GM19025 (cell line): ENCODE measurements at regions not wholly inside any gene's neighbourhood (a gene's known extent, or its start where the extent isn't known, plus 50 kb on each side); places are given as distances from the start of the nearest gene placed in this dataset.
"Not testable (repeated sequence)": the region's sequence is repeated elsewhere in the genome, so short reads cannot be mapped to it uniquely, and the experiment has no call there.

Experiments
- ATAC-seq: cut with Tn5 transposase; IDR thresholded peaks from one replicate; pipeline ENCODE4 v1.9.1; 2021; ENCODE audit warnings: mild to moderate bottlenecking, low read depth, moderate library complexity; ENCODE audit not compliant: unreplicated experiment

- ATAC-seq, result no peak
These were observed 391.1 kb downstream of the KCNJ2 start for GRCh38 chr17:70560471-70560870.

GRCh38 chr17:70562137-70562536 is 392.8 kb downstream of the KCNJ2 start:
- ATAC-seq, result no peak

- ATAC-seq, result no peak
These were observed 394.0 kb downstream of the KCNJ2 start for GRCh38 chr17:70563281-70563820.

GRCh38 chr17:70564006-70564620 is 394.8 kb downstream of the KCNJ2 start:
- no peak for ATAC-seq

- no peak for ATAC-seq
These were observed 399.8 kb downstream of the KCNJ2 start for GRCh38 chr17:70569128-70569527.

GRCh38 chr17:70577456-70577855 is 408.1 kb downstream of the KCNJ2 start:
- ATAC-seq, result no peak

- no peak for ATAC-seq
These were observed 412.1 kb downstream of the KCNJ2 start for GRCh38 chr17:70581459-70581858.

- no peak for ATAC-seq
These were observed 413.4 kb downstream of the KCNJ2 start for GRCh38 chr17:70582777-70583176.

GRCh38 chr17:70584255-70584654 is 414.9 kb downstream of the KCNJ2 start:
- ATAC-seq, result no peak

GRCh38 chr17:70588003-70588402 is 418.7 kb downstream of the KCNJ2 start:
- no peak for ATAC-seq

- no peak for ATAC-seq
These were observed 428.4 kb downstream of the KCNJ2 start for GRCh38 chr17:70597774-70598173.

GRCh38 chr17:70599198-70599597 is 429.9 kb downstream of the KCNJ2 start:
- ATAC-seq, result no peak

GRCh38 chr17:70599945-70600344 is 430.6 kb downstream of the KCNJ2 start:
- not testable (repeated sequence) for ATAC-seq

- ATAC-seq, result no peak
These were observed 433.9 kb downstream of the KCNJ2 start for GRCh38 chr17:70603226-70603625.

GRCh38 chr17:70604854-70605253 is 435.5 kb downstream of the KCNJ2 start:
- ATAC-seq, result no peak

- ATAC-seq, result no peak
These were observed 436.8 kb downstream of the KCNJ2 start for GRCh38 chr17:70606086-70606485.

GRCh38 chr17:70608193-70608592 is 438.9 kb downstream of the KCNJ2 start:
- no peak for ATAC-seq

GRCh38 chr17:70608957-70609356 is 439.6 kb downstream of the KCNJ2 start:
- ATAC-seq, result no peak

GRCh38 chr17:70609566-70609965 is 440.2 kb downstream of the KCNJ2 start:
- no peak for ATAC-seq

- ATAC-seq, result no peak
These were observed 440.8 kb downstream of the KCNJ2 start for GRCh38 chr17:70610161-70610560.

GRCh38 chr17:70613681-70614080 is 444.3 kb downstream of the KCNJ2 start:
- ATAC-seq, result no peak

- no peak for ATAC-seq
These were observed 446.5 kb downstream of the KCNJ2 start for GRCh38 chr17:70615831-70616230.

GRCh38 chr17:70618641-70619040 is 449.3 kb downstream of the KCNJ2 start:
- ATAC-seq, result no peak
